Stomach (tissue), 4 donors: ENCODE measurements at regions not wholly inside any gene's neighbourhood (a gene's known extent, or its start where the extent isn't known, plus 50 kb on each side); places are given as distances from the start of the nearest gene placed in this dataset.

Experiments used
- POLR2A ChIP-seq, 4 donors: fragments of 450-650 bp; IDR thresholded peaks; one replicate each; pipeline ENCODE4 v1.6.1; 2016; ENCODE audit warnings: antibody characterized with exemption in 4 of 4, control low read depth in 2 of 4, mild to moderate bottlenecking in 1 of 4, moderate library complexity in 1 of 4
- POLR2AphosphoS5 ChIP-seq, 3 donors: sonication (generic); formaldehyde crosslinking; IDR thresholded peaks; one replicate each; pipeline ENCODE4 v1.6.1; 2016; ENCODE audit warnings: antibody characterized with exemption in 3 of 3
- TF ChIP-seq, protein P1 (sequence below), 7 experiments: fragments of 450-650 bp in 4 of 7; fragments of 200-600 bp in 3 of 7; sonication (generic) in 3 of 7; IDR thresholded peaks; one replicate each; pipeline ENCODE4 v1.5.1; 2016 to 2019; ENCODE audit warnings: antibody characterized with exemption in 7 of 7, control low read depth in 2 of 7, mild to moderate bottlenecking in 1 of 7

- TF ChIP-seq, protein P1, sequence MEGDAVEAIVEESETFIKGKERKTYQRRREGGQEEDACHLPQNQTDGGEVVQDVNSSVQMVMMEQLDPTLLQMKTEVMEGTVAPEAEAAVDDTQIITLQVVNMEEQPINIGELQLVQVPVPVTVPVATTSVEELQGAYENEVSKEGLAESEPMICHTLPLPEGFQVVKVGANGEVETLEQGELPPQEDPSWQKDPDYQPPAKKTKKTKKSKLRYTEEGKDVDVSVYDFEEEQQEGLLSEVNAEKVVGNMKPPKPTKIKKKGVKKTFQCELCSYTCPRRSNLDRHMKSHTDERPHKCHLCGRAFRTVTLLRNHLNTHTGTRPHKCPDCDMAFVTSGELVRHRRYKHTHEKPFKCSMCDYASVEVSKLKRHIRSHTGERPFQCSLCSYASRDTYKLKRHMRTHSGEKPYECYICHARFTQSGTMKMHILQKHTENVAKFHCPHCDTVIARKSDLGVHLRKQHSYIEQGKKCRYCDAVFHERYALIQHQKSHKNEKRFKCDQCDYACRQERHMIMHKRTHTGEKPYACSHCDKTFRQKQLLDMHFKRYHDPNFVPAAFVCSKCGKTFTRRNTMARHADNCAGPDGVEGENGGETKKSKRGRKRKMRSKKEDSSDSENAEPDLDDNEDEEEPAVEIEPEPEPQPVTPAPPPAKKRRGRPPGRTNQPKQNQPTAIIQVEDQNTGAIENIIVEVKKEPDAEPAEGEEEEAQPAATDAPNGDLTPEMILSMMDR (IDR thresholded peaks at IDR 0.05) = no peak
- TF ChIP-seq POLR2AphosphoS5 (IDR thresholded peaks at IDR 0.05) = no peak
- no peak for TF ChIP-seq POLR2A (IDR thresholded peaks at IDR 0.05)
Observed at GRCh38 chr2:155145758-155146229, 447.3 kb downstream of the KCNJ3 start.
